K562 (cell line): ENCODE measurements at regions not wholly inside any gene's neighbourhood (a gene's known extent, or its start where the extent isn't known, plus 50 kb on each side); places are given as distances from the start of the nearest gene placed in this dataset.

ENCODE experiments used
- ATAC-seq: fragments of 200-7000 bp; cut with Tn5 transposase; 3 replicates; pipeline ENCODE4 v1.9.1; 2020; ENCODE audit warnings: moderate library complexity
- BruUV-seq: library from RNA; stranded (reverse); fragments of 400-500 nt; replicated peaks from 2 replicates; lab custom pipeline; 2021; lab: Mats Ljungman, UMichigan
- CTCF ChIA-PET: fragments of 300-600 bp; formaldehyde crosslinking; extraction: SDS; loops from one replicate; lab custom pipeline; 2021; ENCODE audit warnings: low intra/inter-chr PET ratio; lab: Yijun Ruan, JAX
- POLR2A ChIA-PET: fragments of 300-600, 350-650 bp; sonication (Branson Sonifier 250); formaldehyde crosslinking; extraction: SDS; loops from one replicate; lab custom pipeline; 2021; ENCODE audit warnings: antibody characterized with exemption, inconsistent platforms; lab: Yijun Ruan, JAX
- DNase-seq, 4 experiments: peaks; one replicate each; pipeline versions ENCODE4 v3.0.0 to v3.0.0-alpha.2; 2011 to 2018; ENCODE audit warnings: low spot score in 3 of 4, mixed read lengths in 3 of 4; ENCODE audit errors: extremely low read depth in 1 of 4
- FAIRE-seq: peaks from 2 replicates; lab custom pipeline; 2011; peaks lifted over from hg19 to GRCh38; lab: Jason Lieb, UNC
- H2AFZ ChIP-seq: 2 replicates; pipeline ENCODE4 v1.6.0; 2011; ENCODE audit warnings: low read depth, low read length, control low read depth, inconsistent platforms
- H3K27ac ChIP-seq: fragments of 200-600 bp; 3 replicates; pipeline ENCODE4 v1.8.0; 2011; ENCODE audit warnings: low read depth, mild to moderate bottlenecking, control low read depth, inconsistent platforms, low read length, moderate library complexity, mixed read lengths; ENCODE audit errors: extremely low read depth
- H3K27me3 ChIP-seq, 2 experiments: fragments of 300-600 bp in 1 of 2; 2 replicates in 1 of 2; 3 replicates in 1 of 2; pipeline versions ENCODE4 v1.6.0 to v1.8.0; 2011; ENCODE audit warnings: inconsistent platforms in 2 of 2, low read length in 2 of 2, mild to moderate bottlenecking in 1 of 2, mixed read lengths in 1 of 2, moderate library complexity in 1 of 2; ENCODE audit not compliant: control insufficient read depth in 2 of 2, insufficient read depth in 2 of 2
- H3K36me3 ChIP-seq: fragments of 300-600 bp; 3 replicates; pipeline ENCODE4 v1.8.0; 2011; ENCODE audit warnings: mild to moderate bottlenecking, low read length, inconsistent platforms; ENCODE audit not compliant: control insufficient read depth, insufficient read depth
- H3K4me1 ChIP-seq, 2 experiments: fragments of 200-600 bp in 1 of 2; replicated peaks in 1 of 2; 2 replicates in 1 of 2; 3 replicates in 1 of 2; pipeline versions ENCODE4 v1.5.1 to v1.8.0; 2011; ENCODE audit warnings: inconsistent platforms in 2 of 2, low read length in 2 of 2, mild to moderate bottlenecking in 1 of 2, mixed read lengths in 1 of 2, moderate library complexity in 1 of 2; ENCODE audit not compliant: control insufficient read depth in 2 of 2, insufficient read depth in 2 of 2
- H3K4me2 ChIP-seq: 2 replicates; pipeline ENCODE4 v1.6.1; 2011; ENCODE audit warnings: low read length, control low read depth, inconsistent platforms, mixed read lengths; ENCODE audit not compliant: insufficient read depth
- H3K4me3 ChIP-seq: fragments of 200-600 bp; sonication (generic), shearing (Covaris generic); 2 replicates; pipeline ENCODE4 v1.5.1; 2016; ENCODE audit warnings: control low read depth, inconsistent platforms
- H3K79me2 ChIP-seq: fragments of 200-600 bp; 3 replicates; pipeline ENCODE4 v1.8.0; 2011; ENCODE audit warnings: low read length, inconsistent platforms; ENCODE audit not compliant: control insufficient read depth, insufficient read depth
- H3K9ac ChIP-seq, 2 experiments: 2 replicates each; pipeline versions ENCODE4 v1.6.0 to v1.6.1; 2011; ENCODE audit warnings: low read depth in 2 of 2, low read length in 2 of 2, control low read depth in 1 of 2, inconsistent platforms in 1 of 2, mild to moderate bottlenecking in 1 of 2, mixed read lengths in 1 of 2; ENCODE audit not compliant: insufficient read depth in 1 of 2
- H3K9me1 ChIP-seq: one replicate; pipeline ENCODE4 v1.6.0; 2011; ENCODE audit warnings: inconsistent platforms, mild to moderate bottlenecking, low read length, moderate library complexity; ENCODE audit not compliant: control insufficient read depth, insufficient read depth
- H3K9me3 ChIP-seq: replicated peaks from 2 replicates; pipeline ENCODE4 v1.5.1; 2011; ENCODE audit warnings: low read depth, low read length, inconsistent platforms; ENCODE audit not compliant: control insufficient read depth, insufficient read depth
- H4K20me1 ChIP-seq: replicated peaks from 2 replicates; pipeline ENCODE4 v1.6.1; 2011; ENCODE audit warnings: low read length, inconsistent platforms, mixed read lengths; ENCODE audit not compliant: control insufficient read depth, insufficient read depth
- AFF1 ChIP-seq, 2 experiments: fragments of 450-650 bp; IDR thresholded peaks; 2 replicates each; pipeline ENCODE4 v1.6.1; 2018; ENCODE audit warnings: mild to moderate bottlenecking in 2 of 2, low read depth in 1 of 2; ENCODE audit not compliant: partially characterized antibody in 2 of 2
- CEBPG ChIP-seq, 3 experiments: fragments of 200-800 bp in 1 of 3; sonication (Bioruptor generic) in 1 of 3; sonication (generic) in 1 of 3; formaldehyde crosslinking in 1 of 3; IDR thresholded peaks in 2 of 3; conservative IDR thresholded peaks in 1 of 3; 2 replicates each; pipeline versions ENCODE4 v1.6.1 to v1.8.0; 2016 to 2022; ENCODE audit warnings: missing compliant biosample characterization in 2 of 3, missing genetic modification characterization in 2 of 3, mild to moderate bottlenecking in 1 of 3, missing genetic modification reagents in 1 of 3
- SNAPC5 ChIP-seq: fragments of 250-450 bp; sonication (Bioruptor Pico); IDR thresholded peaks from 2 replicates; pipeline ENCODE4 v1.8.0; 2021; ENCODE audit warnings: moderate library complexity, mild to moderate bottlenecking, inconsistent platforms
- SRSF7 ChIP-seq: fragments of 200-400 bp; formaldehyde crosslinking; optimal IDR thresholded peaks from 2 replicates; pipeline ENCODE3; 2017; ENCODE audit warnings: mild to moderate bottlenecking, low read depth, low read length
- WGBS: fragments of 100-300 bp; shearing (Covaris generic); methylation state at CpG from one replicate; pipeline ENCODE4 v1.1.6; 2016; ENCODE audit warnings: low coverage, mixed read lengths; ENCODE audit not compliant: insufficient coverage; ENCODE audit errors: missing lambda C conversion rate; 5-methylcytosine and 5-hydroxymethylcytosine counted together
- in situ Hi-C: fragments of 300-500 bp; cut with MboI; formaldehyde crosslinking; loops from 4 replicates; pipeline ENCODE4 v1.15.0; 2018; ENCODE audit warnings: inconsistent platforms, mixed read lengths
- intact Hi-C: fragments of 100-400 bp; cut with micrococcal nuclease; formaldehyde crosslinking; loops from 2 replicates; pipeline ENCODE4 v1.14.2; 2022
- TF ChIP-seq, protein P1 (sequence below): sonication (generic); formaldehyde crosslinking; IDR thresholded peaks from 2 replicates; pipeline ENCODE4 v1.8.0; 2022; ENCODE audit warnings: mild to moderate bottlenecking, low read depth, missing genetic modification reagents
- TF ChIP-seq, protein P2 (sequence below): sonication (generic); formaldehyde crosslinking; IDR thresholded peaks from 2 replicates; pipeline ENCODE4 v1.8.0; 2022; ENCODE audit warnings: missing genetic modification reagents, mild to moderate bottlenecking, moderate library complexity, borderline replicate concordance

GRCh38 chr19:31825134-31826094, 476.2 kb upstream of the TSHZ3 start (continued):
- no peak for TF ChIP-seq AFF1 (IDR thresholded peaks at IDR 0.05; ENCODE audit: low read depth in 1 of 2, partially characterized antibody in 2 of 2)

DNA sequence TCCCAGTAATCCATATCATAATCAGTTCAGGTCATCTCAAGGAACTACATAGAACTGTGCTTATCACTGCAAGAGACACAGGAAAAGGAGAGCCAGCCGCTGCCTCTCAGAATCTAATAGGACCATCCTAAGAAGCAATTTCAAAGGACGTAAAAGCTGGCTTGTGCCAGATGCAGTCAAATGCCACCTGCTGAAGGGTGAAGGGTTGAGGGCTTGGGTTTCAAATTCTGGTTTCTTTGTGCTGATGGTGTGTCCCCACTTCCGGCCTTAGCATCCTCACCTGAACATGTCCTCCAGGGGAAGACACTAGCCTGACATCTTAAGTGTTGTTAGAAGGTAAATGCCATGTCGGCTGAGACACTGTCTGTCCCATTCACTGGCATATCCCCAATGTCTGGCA, 477.1 kb upstream of the TSHZ3 start:
- POLR2A ChIA-PET: no interaction called here

More for the DNA sequence above, 477.1 kb upstream of the TSHZ3 start:
- no peaks in the 10 kb centered on the region for H3K79me2 ChIP-seq
- no peak overlapping the region for H3K9ac ChIP-seq
- H3K36me3 ChIP-seq: no peaks in the 10 kb centered on the region
- no peak overlapping the region for H2AFZ ChIP-seq
- no peaks in the 10 kb centered on the region for H3K27me3 ChIP-seq
- BruUV-seq: no TSS peak
- no peaks in the 10 kb centered on the region for H3K9me1 ChIP-seq
- in situ Hi-C loops: no loop called here
- no peak overlapping the region for H3K27ac ChIP-seq
- DNase-seq (no peak), FAIRE-seq (no peak), ATAC-seq (no peak)
- WGBS: 0% methylated on average over 3 of the region's 4 CpGs
- H3K4me2 ChIP-seq: no peak overlapping the region
- CTCF ChIA-PET: no interaction called here
- H3K4me1 ChIP-seq: no peaks in the 10 kb centered on the region
- H3K9me3 ChIP-seq: no peaks in the 10 kb centered on the region
- H4K20me1 ChIP-seq: no peaks in the 10 kb centered on the region
- intact Hi-C loops: no loop called here
- H3K4me3 ChIP-seq: no peak overlapping the region
- TF ChIP-seq SNAPC5 (CRISPR knock-in tag) (no peak), CEBPG (CRISPR knock-in tag; IDR thresholded peaks at IDR 0.05) (no peak), CEBPG (tag; conservative IDR thresholded peaks at IDR 0.05 in 1 of 2, IDR thresholded peaks at IDR 0.05 in 1 of 2) (no peak), SRSF7 (no peak)
- TF ChIP-seq, protein P1, sequence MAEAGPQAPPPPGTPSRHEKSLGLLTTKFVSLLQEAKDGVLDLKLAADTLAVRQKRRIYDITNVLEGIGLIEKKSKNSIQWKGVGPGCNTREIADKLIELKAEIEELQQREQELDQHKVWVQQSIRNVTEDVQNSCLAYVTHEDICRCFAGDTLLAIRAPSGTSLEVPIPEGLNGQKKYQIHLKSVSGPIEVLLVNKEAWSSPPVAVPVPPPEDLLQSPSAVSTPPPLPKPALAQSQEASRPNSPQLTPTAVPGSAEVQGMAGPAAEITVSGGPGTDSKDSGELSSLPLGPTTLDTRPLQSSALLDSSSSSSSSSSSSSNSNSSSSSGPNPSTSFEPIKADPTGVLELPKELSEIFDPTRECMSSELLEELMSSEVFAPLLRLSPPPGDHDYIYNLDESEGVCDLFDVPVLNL (CRISPR knock-in tag): no peak
- TF ChIP-seq, protein P2, sequence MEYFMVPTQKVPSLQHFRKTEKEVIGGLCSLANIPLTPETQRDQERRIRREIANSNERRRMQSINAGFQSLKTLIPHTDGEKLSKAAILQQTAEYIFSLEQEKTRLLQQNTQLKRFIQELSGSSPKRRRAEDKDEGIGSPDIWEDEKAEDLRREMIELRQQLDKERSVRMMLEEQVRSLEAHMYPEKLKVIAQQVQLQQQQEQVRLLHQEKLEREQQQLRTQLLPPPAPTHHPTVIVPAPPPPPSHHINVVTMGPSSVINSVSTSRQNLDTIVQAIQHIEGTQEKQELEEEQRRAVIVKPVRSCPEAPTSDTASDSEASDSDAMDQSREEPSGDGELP (CRISPR knock-in tag): no peak
